ENCODE measurements at regions not wholly inside any gene's neighbourhood (a gene's known extent, or its start where the extent isn't known, plus 50 kb on each side); places are given as distances from the start of the nearest gene placed in this dataset.

GRCh38 chr6:6810727-6811126 is 222.2 kb downstream of the LY86 start:
- DNase-seq = no peak

GRCh38 chr6:6811128-6812009 is 222.8 kb downstream of the LY86 start:
- no peak for TF ChIP-seq POLR2A (IDR thresholded peaks at IDR 0.05; ENCODE audit: low read length)
- TF ChIP-seq GATA1 (IDR thresholded peaks at IDR 0.05; ENCODE audit: low read depth, low read length) = no peak
- DNase-seq = no peak

More at GRCh38 chr6:6810727-6811126, 222.2 kb downstream of the LY86 start:
- no peak for TF ChIP-seq GATA1 (IDR thresholded peaks at IDR 0.05; ENCODE audit: low read depth, low read length)
- TF ChIP-seq POLR2A (IDR thresholded peaks at IDR 0.05; ENCODE audit: low read length) = no peak

GRCh38 chr6:6812427-6812826 is 223.9 kb downstream of the LY86 start:
- DNase-seq = no peak
- TF ChIP-seq GATA1 (IDR thresholded peaks at IDR 0.05; ENCODE audit: low read depth, low read length) (no peak), POLR2A (IDR thresholded peaks at IDR 0.05; ENCODE audit: low read length) (no peak)

GRCh38 chr6:6815732-6816131 is 227.2 kb downstream of the LY86 start:
- DNase-seq = no peak
- no peak for TF ChIP-seq POLR2A (IDR thresholded peaks at IDR 0.05; ENCODE audit: low read length)
- no peak for TF ChIP-seq GATA1 (IDR thresholded peaks at IDR 0.05; ENCODE audit: low read depth, low read length)

- DNase-seq = no peak
- TF ChIP-seq GATA1 (IDR thresholded peaks at IDR 0.05; ENCODE audit: low read depth, low read length) (no peak), POLR2A (IDR thresholded peaks at IDR 0.05; ENCODE audit: low read length) (no peak)
Observed at GRCh38 chr6:6816716-6817115, 228.2 kb downstream of the LY86 start.

GRCh38 chr6:6818078-6818639 is 229.6 kb downstream of the LY86 start:
- no peak for DNase-seq
- TF ChIP-seq POLR2A (IDR thresholded peaks at IDR 0.05; ENCODE audit: low read length) (no peak), GATA1 (IDR thresholded peaks at IDR 0.05; ENCODE audit: low read depth, low read length) (no peak)

GRCh38 chr6:6820641-6821238 is 232.2 kb downstream of the LY86 start:
- no peak for DNase-seq
- TF ChIP-seq GATA1 (IDR thresholded peaks at IDR 0.05; ENCODE audit: low read depth, low read length) (no peak), POLR2A (IDR thresholded peaks at IDR 0.05; ENCODE audit: low read length) (no peak)

- TF ChIP-seq POLR2A (IDR thresholded peaks at IDR 0.05; ENCODE audit: low read length) (no peak), GATA1 (IDR thresholded peaks at IDR 0.05; ENCODE audit: low read depth, low read length) (no peak)
- DNase-seq = no peak
Observed at GRCh38 chr6:6821639-6822261, 233.2 kb downstream of the LY86 start.

GRCh38 chr6:6823030-6823429 is 234.5 kb downstream of the LY86 start:
- TF ChIP-seq GATA1 (IDR thresholded peaks at IDR 0.05; ENCODE audit: low read depth, low read length) = no peak
- TF ChIP-seq POLR2A (IDR thresholded peaks at IDR 0.05; ENCODE audit: low read length) = no peak

GRCh38 chr6:6823568-6824224 is 235.2 kb downstream of the LY86 start:
- DNase-seq = no peak
- TF ChIP-seq GATA1 (IDR thresholded peaks at IDR 0.05; ENCODE audit: low read depth, low read length) (no peak), POLR2A (IDR thresholded peaks at IDR 0.05; ENCODE audit: low read length) (no peak)

More at GRCh38 chr6:6823030-6823429, 234.5 kb downstream of the LY86 start:
- no peak for DNase-seq

GRCh38 chr6:6824381-6824780 is 235.9 kb downstream of the LY86 start:
- no peak for DNase-seq
- TF ChIP-seq POLR2A (IDR thresholded peaks at IDR 0.05; ENCODE audit: low read length) (no peak), GATA1 (IDR thresholded peaks at IDR 0.05; ENCODE audit: low read depth, low read length) (no peak)

GRCh38 chr6:6825193-6825784 is 236.8 kb downstream of the LY86 start:
- TF ChIP-seq GATA1 (IDR thresholded peaks at IDR 0.05; ENCODE audit: low read depth, low read length) (no peak), POLR2A (IDR thresholded peaks at IDR 0.05; ENCODE audit: low read length) (no peak)
- DNase-seq = no peak
